Superior temporal gyrus (tissue), 1 donor: ENCODE measurements at regions not wholly inside any gene's neighbourhood (a gene's known extent, or its start where the extent isn't known, plus 50 kb on each side); places are given as distances from the start of the nearest gene placed in this dataset.
"Not testable (repeated sequence)": the region's sequence is repeated elsewhere in the genome, so short reads cannot be mapped to it uniquely, and the experiment has no call there.

ENCODE experiments used
- DNase-seq: peaks from one replicate; pipeline ENCODE4 v3.0.0-alpha.2; 2016; ENCODE audit errors: extremely low spot score

GRCh38 chr1:106406114-106406513, 650.4 kb upstream of the PRMT6 start:
- DNase-seq, result no peak

GRCh38 chr1:106412321-106412720, 644.2 kb upstream of the PRMT6 start:
- DNase-seq, result not testable (repeated sequence)

- no peak for DNase-seq
These were observed 621.2 kb upstream of the PRMT6 start for GRCh38 chr1:106435269-106435668.

DNA sequence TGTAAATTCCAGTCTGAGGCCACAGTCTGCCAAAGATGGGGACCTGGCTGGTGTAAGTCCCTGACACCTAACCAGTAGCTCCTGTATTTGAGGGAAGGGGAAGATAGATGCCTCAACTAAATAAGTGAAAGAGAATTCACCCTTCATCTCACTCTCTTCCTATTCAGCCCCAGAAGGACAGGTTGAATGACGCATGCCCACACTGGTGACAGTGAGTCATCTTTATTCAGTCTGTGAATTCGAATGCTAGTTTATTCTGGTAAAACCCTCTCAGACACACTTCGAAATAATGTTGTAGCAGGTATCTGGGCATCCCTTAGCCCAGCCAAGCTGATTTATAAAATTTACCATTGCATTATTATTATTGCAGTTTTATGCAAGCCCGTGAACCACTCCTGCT, 617.0 kb upstream of the PRMT6 start:
- no peak for DNase-seq

DNA sequence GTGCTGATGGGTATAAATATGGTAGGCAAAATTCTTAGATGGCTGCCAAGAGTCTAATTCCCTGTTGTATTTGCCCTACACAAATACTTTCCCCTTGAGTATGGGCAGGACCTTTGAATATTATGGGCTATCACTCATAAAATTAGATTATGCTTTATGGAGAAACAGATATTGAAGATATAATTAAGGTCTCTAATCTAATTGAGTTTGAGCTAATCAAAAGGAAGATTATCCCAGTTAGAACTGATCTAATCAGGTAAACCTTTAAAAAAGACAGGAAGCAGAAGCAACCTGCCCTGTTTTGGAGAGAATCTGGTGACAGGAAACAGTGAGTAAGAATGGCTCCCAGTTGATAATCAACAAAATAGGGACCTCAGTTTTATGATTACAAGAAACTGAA, 609.0 kb upstream of the PRMT6 start:
- no peak for DNase-seq

GRCh38 chr1:106456832-106457231, 599.6 kb upstream of the PRMT6 start:
- DNase-seq, result no peak

- DNase-seq, result no peak
These were observed 599.1 kb upstream of the PRMT6 start for GRCh38 chr1:106457368-106457767.

- no peak for DNase-seq
These were observed 597.6 kb upstream of the PRMT6 start for GRCh38 chr1:106458866-106459265.

- no peak for DNase-seq
These were observed 597.1 kb upstream of the PRMT6 start for GRCh38 chr1:106459418-106459817.

DNA sequence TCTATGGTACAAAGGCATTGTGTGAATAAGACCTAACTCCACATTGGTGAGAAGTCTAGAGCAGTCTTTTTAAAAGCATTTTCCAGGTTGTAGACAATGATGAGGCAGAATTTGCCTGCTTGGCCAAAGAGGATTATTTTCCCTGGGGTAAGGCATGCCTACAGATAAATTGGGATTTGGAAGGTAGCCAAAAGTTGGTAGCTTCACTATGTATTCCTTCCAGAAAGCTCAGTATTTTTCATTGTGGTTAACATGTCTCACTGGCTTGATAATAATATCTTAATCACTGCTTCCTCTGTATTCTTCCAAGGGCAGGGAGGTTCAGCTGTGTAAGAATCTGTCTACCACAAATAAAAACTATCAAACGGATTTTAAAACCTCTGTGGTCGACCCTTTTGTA, 590.8 kb upstream of the PRMT6 start:
- no peak for DNase-seq

DNA sequence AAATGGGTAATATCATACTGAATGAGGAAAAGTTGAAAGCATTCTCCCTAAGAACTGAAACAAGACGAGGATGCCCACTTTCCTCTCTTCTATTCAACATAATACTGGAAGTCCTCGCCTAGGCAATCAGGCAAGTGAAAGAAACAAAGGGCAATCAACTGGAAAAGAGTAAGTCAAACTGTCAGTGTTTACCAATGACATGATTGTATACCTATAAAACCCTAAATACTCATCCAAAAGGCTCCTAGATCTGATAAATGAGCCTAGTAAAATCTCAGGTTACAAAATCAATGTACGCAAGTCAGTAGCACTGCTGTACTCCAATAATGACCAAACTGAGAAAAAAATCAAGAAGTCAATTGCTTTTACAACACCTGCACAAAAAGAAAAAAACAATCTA, 575.8 kb upstream of the PRMT6 start:
- DNase-seq, result no peak

DNA sequence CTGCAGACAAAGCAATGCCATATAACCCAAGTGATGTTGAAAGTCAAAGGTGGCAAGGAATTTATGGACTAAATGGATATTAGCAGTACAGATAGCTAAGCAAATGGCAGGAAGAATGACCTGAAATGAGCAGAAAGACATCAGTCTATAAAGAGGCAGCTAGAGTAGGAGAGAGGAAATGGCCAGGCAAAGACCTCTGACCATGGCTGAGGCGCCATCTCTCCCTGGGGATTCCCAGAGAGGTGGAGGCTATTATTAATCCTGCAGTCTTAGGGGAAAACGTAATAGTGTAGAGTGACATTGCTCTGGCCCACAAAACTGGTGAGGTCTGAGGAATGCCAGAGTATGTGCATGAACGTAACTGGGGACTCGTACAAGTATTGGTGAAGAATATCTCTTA, 563.6 kb upstream of the PRMT6 start:
- no peak for DNase-seq

DNA sequence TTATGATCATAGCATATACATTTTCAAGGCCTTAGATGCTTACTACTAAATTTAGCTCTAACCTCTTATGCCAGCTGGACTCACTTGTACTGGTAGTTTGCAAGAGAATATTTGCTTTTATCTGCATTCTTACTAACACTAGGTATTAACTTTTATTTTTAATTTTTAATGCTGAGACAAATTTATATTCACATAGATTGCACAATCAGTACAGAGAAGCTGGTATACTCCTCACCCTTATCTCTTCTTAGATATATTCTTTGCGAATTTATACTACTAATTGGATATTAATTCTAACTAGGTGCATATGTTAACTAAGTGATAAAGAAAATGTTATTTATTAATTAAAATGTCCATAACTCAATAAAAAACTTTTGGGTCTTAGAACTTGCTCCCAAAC, 561.8 kb upstream of the PRMT6 start:
- DNase-seq, result no peak

GRCh38 chr1:106498238-106498637, 558.2 kb upstream of the PRMT6 start:
- DNase-seq, result no peak

- no peak for DNase-seq
These were observed 553.8 kb upstream of the PRMT6 start for GRCh38 chr1:106502659-106503058.

- no peak for DNase-seq
These were observed 541.1 kb upstream of the PRMT6 start for GRCh38 chr1:106515375-106515774.

- DNase-seq, result no peak
These were observed 539.2 kb upstream of the PRMT6 start for GRCh38 chr1:106517224-106517623.

DNA sequence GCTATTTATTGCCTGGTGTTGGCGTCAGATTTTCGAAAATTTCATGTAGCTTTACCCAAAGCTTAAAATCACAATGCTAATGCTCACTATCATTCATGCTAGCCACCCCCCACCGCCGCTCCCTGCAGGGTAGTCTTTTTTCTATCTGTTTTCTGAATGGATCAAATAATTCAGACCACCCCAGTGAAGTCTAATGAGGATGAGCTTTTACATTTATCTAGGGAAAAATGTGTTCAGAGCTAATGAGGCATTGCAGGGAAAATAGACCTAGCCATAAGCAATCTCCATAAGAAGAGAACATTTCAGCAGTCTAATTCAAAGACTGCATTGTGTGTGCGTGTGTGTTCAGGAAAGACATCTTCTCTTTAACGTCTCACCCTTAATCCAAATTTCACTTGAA, 533.0 kb upstream of the PRMT6 start:
- no peak for DNase-seq

DNA sequence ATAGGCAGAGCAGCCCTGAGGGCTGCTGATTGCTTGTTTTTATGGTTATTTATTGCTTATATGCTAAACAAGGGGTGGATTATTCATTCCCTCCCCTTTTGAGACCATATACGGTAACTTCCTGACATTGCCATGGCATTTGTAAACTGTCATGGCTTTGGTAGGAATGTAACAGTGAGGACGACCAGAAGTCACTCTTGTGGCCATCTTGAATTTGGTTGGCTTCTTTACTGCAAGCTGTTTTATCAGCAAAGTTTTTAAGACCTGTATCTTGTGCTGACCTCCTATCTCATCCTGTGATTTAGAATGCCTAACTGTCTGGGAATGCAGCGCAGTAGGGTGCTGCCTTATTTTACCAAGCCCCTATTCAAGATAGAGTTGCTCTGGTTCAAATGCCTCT, 531.8 kb upstream of the PRMT6 start:
- no peak for DNase-seq

- no peak for DNase-seq
These were observed 529.8 kb upstream of the PRMT6 start for GRCh38 chr1:106526650-106527049.

DNA sequence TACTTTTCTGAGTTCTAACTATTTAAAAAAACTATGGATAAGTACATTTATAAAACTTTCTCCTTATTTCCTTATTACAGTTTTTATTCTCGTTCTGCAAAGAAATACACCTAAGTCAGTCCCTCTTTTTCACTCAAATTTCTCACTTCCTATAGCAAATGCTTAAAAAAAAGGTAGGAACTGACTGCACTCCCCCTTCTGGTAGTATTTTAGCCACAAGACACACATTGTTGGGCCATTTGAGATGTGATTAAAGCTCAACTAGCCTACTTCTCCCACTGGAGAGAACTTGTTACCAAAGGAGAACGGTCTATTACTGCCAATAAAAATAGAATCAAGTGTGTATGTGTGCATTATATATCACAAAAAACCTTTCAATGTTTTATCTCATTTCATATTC, 521.9 kb upstream of the PRMT6 start:
- DNase-seq, result no peak

DNA sequence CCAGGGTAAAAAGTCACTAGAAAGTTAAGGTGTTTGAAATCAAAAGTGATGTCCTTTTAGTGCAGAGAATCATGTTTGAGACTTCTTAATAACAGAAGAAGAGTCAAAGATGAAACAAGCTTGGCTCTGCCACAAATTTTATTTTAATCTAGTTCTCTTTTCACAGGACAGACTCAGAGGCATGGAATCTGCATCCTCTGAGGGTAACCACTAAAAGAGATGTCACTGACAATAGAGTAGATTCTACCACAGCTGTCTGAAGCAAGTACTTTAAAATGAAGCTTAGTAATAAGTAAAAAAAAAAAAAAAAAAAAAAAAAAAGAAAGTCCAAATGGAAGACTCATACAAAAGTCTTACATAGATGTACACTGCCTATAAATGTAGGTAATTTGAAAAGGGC, 519.7 kb upstream of the PRMT6 start:
- DNase-seq, result no peak

- no peak for DNase-seq
These were observed 507.7 kb upstream of the PRMT6 start for GRCh38 chr1:106548726-106549125.

DNA sequence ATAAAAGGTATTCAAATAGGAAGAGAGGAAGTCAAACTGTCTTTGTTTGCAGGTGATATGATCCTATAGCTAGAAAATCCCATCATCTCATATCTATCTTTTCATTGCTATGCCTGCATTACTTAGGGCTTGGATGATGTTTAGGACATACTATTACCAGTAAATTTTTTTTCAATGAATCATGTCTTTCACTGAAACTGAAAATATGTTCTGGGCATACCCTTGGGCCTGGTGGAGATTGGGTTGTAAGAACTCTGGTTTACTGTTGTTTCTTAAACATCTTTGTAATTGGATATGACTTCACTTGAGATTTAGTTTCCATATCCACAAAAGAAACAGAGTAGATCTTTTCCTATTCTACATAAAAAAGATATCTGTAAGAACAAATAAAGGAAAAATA, 502.2 kb upstream of the PRMT6 start:
- no peak for DNase-seq

- DNase-seq, result no peak
These were observed 500.9 kb upstream of the PRMT6 start for GRCh38 chr1:106555571-106555970.
